Fibroblast of villous mesenchyme (primary cell): ENCODE measurements at regions not wholly inside any gene's neighbourhood (a gene's known extent, or its start where the extent isn't known, plus 50 kb on each side); places are given as distances from the start of the nearest gene placed in this dataset.
"Not testable (repeated sequence)": the region's sequence is repeated elsewhere in the genome, so short reads cannot be mapped to it uniquely, and the experiment has no call there.

Experiments used
- DNase-seq: peaks from one replicate; pipeline ENCODE4 v3.0.0-alpha.2; 2010; ENCODE audit warnings: low read depth
- H3K4me3 ChIP-seq: 2 replicates; pipeline ENCODE4 v1.5.1; 2011; ENCODE audit warnings: low read depth, mild to moderate bottlenecking, low read length
- TF ChIP-seq, protein P1 (sequence below): IDR thresholded peaks from 2 replicates; pipeline ENCODE4 v1.5.1; 2012; ENCODE audit warnings: low read depth, mild to moderate bottlenecking, low read length; ENCODE audit not compliant: insufficient read depth

DNA sequence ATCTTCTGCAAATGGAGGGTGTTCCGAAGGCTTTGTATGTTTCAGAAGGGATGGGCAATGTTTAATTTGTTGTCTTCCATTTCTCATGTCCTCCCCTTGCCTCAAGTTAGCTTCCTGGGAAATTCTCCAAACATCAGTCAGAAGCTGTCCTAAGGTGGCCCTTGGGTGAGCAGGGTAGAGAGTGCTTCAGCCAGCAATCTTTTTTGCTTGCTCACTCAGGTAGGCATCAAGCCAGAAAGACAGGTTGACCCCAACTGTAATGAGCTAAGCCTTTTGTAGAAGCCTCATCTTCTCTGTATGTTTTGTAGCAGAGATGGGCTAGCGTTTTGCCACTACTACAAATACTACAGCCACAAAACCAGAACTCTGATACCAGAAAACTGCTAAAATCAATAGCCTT lies 321.5 kb upstream of the FAM78B start:
- no peak overlapping the region for H3K4me3 ChIP-seq
- TF ChIP-seq, protein P1, sequence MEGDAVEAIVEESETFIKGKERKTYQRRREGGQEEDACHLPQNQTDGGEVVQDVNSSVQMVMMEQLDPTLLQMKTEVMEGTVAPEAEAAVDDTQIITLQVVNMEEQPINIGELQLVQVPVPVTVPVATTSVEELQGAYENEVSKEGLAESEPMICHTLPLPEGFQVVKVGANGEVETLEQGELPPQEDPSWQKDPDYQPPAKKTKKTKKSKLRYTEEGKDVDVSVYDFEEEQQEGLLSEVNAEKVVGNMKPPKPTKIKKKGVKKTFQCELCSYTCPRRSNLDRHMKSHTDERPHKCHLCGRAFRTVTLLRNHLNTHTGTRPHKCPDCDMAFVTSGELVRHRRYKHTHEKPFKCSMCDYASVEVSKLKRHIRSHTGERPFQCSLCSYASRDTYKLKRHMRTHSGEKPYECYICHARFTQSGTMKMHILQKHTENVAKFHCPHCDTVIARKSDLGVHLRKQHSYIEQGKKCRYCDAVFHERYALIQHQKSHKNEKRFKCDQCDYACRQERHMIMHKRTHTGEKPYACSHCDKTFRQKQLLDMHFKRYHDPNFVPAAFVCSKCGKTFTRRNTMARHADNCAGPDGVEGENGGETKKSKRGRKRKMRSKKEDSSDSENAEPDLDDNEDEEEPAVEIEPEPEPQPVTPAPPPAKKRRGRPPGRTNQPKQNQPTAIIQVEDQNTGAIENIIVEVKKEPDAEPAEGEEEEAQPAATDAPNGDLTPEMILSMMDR, result no peak
- no peak for DNase-seq

DNA sequence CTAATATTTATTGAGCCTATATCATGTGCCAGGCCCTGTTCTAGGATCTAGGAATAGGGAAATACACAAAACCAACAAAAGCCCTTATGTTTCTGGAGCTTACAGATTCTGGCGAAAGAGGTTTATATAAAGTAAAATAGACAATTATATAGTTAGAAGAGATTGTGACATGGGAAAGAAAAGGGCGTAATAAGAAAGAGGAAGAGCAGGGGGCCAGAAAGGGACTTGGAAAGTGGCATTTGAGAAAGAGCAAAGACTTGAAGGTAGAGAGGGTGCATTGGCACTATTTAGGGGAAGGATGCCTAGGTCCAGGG lies 322.5 kb upstream of the FAM78B start:
- TF ChIP-seq, protein P1, result no peak
- peak overlapping the region; percentile 56 for H3K4me3 ChIP-seq
- no peak for DNase-seq

DNA sequence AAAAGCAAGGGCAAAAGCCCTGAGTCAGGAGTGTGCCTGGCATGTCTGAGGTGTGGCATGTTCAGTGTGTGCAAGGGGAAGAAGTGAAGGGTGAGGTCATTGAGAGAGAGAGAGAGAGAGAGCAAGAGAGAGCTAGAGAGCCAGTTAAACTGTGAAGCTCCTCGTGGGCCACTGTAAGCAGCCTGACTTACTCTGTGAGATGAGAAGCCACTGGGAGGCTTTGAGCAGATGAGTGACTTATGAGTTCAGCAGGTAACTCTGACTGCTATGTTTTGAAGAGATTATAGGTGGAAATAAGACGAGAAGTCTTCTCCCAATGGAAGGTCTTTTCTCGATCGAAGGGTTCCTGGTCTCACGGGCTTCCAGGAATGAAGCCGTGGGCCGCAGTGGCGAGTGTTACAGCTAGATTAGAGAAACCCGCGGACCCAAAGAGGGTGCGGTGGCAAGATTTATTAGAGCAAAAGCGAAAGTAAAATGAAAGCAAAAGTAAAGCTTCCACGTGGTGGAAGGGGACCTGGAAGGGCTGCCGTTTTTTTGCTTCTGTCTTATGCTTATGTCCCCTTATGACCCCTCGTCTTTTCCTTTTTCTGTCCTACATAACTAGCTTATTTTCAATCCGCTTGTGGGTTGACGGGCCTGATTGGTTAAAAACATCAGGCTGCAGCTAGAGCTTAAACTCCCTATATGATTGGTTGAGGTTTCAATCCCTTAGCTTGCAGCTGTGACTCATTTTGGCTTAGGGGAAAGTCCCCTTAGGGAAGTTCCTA lies 323.1 kb upstream of the FAM78B start:
- TF ChIP-seq, protein P1, result no peak
- H3K4me3 ChIP-seq, result peak overlapping the region; percentile 56
- DNase-seq, result peak; percentile 63

DNA sequence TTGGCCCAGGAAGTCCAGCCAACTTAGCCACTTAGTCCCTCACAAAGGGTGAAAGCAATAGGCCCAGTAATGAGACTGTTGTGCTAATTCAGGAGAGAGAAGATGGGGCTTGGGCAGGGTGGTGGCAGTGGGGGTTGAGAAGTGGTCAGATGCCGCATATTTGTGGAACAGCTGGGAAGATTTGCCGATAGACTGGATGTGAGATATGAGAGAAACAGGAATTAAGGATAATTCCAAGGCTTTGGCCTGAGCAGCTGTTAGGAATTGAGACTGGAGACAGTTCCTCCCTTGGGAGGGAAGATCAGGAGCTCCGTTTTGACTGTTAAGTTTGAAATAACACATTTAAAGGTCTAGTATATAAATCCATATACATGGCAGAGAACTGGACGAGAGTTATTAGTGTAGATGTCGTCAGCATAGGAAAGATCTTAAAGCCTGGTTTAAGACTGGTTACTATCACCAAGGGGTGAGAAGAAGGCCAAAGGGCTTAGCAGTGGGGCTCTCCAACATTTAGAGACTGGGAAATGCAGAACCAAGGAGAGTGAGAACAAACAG lies 323.7 kb upstream of the FAM78B start:
- no peak for DNase-seq
- TF ChIP-seq, protein P1, result no peak
- peak overlapping the region; percentile 56 for H3K4me3 ChIP-seq

DNA sequence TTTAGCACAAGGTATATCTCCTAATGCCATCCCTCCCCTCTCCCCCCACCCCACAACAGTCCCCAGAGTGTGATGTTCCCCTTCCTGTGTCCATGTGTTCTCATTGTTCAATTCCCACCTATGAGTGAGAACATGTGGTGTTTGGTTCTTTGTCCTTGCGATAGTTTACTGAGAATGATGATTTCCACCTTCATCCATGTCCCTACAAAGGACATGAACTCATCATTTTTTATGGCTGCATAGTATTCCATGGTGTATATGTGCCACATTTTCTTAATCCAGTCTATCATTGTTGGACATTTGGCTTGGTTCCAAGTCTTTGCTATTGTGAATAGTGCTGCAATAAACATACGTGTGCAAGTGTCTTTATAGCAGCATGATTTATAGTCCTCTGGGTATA lies 327.0 kb upstream of the FAM78B start:
- DNase-seq, result not testable (repeated sequence)

DNA sequence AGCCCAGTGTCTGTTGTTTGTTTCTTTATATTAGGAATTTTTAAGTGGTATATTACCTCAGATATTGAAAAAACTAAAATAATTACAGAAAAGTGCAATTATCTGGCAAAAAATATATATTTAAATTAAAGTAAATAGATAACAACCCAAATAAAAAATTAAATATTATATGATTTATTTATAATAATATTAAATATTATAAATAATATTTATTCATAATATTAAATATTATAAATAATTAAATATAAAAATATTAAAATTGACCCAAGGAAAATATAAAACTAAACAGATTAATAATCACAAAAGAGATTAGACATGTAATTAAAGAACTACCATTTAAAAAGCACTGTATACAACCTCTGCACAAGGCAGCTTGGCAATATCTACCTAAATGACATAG lies 331.9 kb upstream of the POGK start:
- DNase-seq, result no peak
- TF ChIP-seq, protein P1, result no peak
- no peak overlapping the region for H3K4me3 ChIP-seq

More for the DNA sequence above, 327.0 kb upstream of the FAM78B start:
- not testable (repeated sequence) for H3K4me3 ChIP-seq

DNA sequence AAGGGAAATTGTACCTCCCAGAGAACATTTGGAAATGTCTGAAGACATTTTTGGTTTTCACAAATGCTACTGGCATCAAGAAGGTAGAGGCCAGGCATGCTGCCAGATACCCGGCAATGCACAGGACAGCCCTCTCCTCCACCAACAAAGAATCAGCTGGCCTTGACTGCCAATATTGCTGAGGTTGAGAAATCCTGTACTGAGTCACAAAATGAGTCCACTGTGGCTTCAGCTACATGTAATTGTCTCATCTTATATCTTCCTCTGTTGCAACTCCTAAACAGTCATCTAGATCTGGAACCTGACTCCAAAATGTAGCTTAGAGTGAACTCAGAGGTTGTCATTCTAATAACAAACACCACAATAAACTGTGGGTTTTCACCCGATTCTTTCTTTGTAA lies 327.5 kb upstream of the POGK start:
- H3K4me3 ChIP-seq, result no peak overlapping the region
- DNase-seq, result no peak
- TF ChIP-seq, protein P1, result no peak
